ENCODE measurements at regions not wholly inside any gene's neighbourhood (a gene's known extent, or its start where the extent isn't known, plus 50 kb on each side); places are given as distances from the start of the nearest gene placed in this dataset.

- ATAC-seq (peak in 1 of 3 donors; percentile 31), DNase-seq (no peak)
- intact Hi-C loops (cut with micrococcal nuclease): no loop called here
- Mint-ChIP-seq H3K4me3 (no peak overlapping the region), H3K9me3 (no peaks in the 10 kb centered on the region), H3K27me3 (ENCODE audit: low read depth in 2 of 2) (peaks cover 13 to 31% of the 10 kb centered on the region in 2 donors), H3K4me1 (peaks cover 0 to 3% of the 10 kb centered on the region in 2 donors), H3K36me3 (no peaks in the 10 kb centered on the region), H3K27ac (no peak overlapping the region)
- no peak for TF ChIP-seq CTCF (IDR thresholded peaks at IDR 0.05)
- Histone ChIP-seq H3K4me3 (ENCODE audit: low read length) (no peak overlapping the region), H3K27ac (ENCODE audit: low read length) (no peak overlapping the region), H3K4me1 (ENCODE audit: control insufficient read depth, insufficient read depth, low read length) (no peaks in the 10 kb centered on the region), H3K27me3 (ENCODE audit: control insufficient read depth, insufficient read depth, low read length) (no peaks in the 10 kb centered on the region), H3K36me3 (ENCODE audit: control insufficient read depth, insufficient read depth, low read length) (no peaks in the 10 kb centered on the region), H3K9me3 (ENCODE audit: control insufficient read depth, insufficient read depth, low read length) (no peaks in the 10 kb centered on the region)
- 74% methylated on average over 6 of the region's 6 CpGs for WGBS (ENCODE audit: insufficient coverage)
Observed at GRCh38 chr11:112761911-112762706, 199.1 kb upstream of the NCAM1 start.

- intact Hi-C loops (cut with micrococcal nuclease): no loop called here
- no peaks in the 10 kb centered on the region for H3K27me3 ChIP-seq (ENCODE audit: control insufficient read depth, insufficient read depth, low read length)
- no peaks in the 10 kb centered on the region for H3K4me1 ChIP-seq (ENCODE audit: control insufficient read depth, insufficient read depth, low read length)
- no peaks in the 10 kb centered on the region for H3K36me3 ChIP-seq (ENCODE audit: control insufficient read depth, insufficient read depth, low read length)
- 77% methylated on average over 4 of the region's 4 CpGs for WGBS (ENCODE audit: insufficient coverage)
- Mint-ChIP-seq H3K27ac (no peak overlapping the region), H3K4me3 (no peak overlapping the region), H3K4me1 (peaks cover 0 to 3% of the 10 kb centered on the region in 2 donors), H3K27me3 (ENCODE audit: low read depth in 2 of 2) (peaks cover 13 to 31% of the 10 kb centered on the region in 2 donors), H3K9me3 (no peaks in the 10 kb centered on the region), H3K36me3 (no peaks in the 10 kb centered on the region)
- ATAC-seq: no peak
- no peak overlapping the region for H3K4me3 ChIP-seq (ENCODE audit: low read length)
- TF ChIP-seq CTCF (IDR thresholded peaks at IDR 0.05): no peak
- H3K9me3 ChIP-seq (ENCODE audit: control insufficient read depth, insufficient read depth, low read length): no peaks in the 10 kb centered on the region
- H3K27ac ChIP-seq (ENCODE audit: low read length): no peak overlapping the region
- no peak for DNase-seq
Observed at GRCh38 chr11:112762707-112763090, 198.5 kb upstream of the NCAM1 start.

GRCh38 chr11:112765337-112765736 is 195.9 kb upstream of the NCAM1 start:
- peaks cover 5 to 32% of the 10 kb centered on the region in 2 donors for H3K27me3 Mint-ChIP-seq (ENCODE audit: low read depth in 2 of 2)
- H3K27ac ChIP-seq (ENCODE audit: low read length): no peak overlapping the region
- H3K27ac Mint-ChIP-seq: no peak overlapping the region
- intact Hi-C loops (cut with micrococcal nuclease): no loop called here
- no peaks in the 10 kb centered on the region for H3K27me3 ChIP-seq (ENCODE audit: control insufficient read depth, insufficient read depth, low read length)
- no peak for DNase-seq
- H3K4me3 ChIP-seq (ENCODE audit: low read length): no peak overlapping the region
- H3K4me3 Mint-ChIP-seq: no peak overlapping the region
- 88% methylated on average over 5 of the region's 5 CpGs for WGBS (ENCODE audit: insufficient coverage)
- no peaks in the 10 kb centered on the region for H3K4me1 ChIP-seq (ENCODE audit: control insufficient read depth, insufficient read depth, low read length)
- no peaks in the 10 kb centered on the region for H3K36me3 Mint-ChIP-seq
- no peaks in the 10 kb centered on the region for H3K9me3 Mint-ChIP-seq
- peaks cover 0 to 3% of the 10 kb centered on the region in 2 donors for H3K4me1 Mint-ChIP-seq
- no peaks in the 10 kb centered on the region for H3K9me3 ChIP-seq (ENCODE audit: control insufficient read depth, insufficient read depth, low read length)
- no peak for ATAC-seq
- no peak for TF ChIP-seq CTCF (IDR thresholded peaks at IDR 0.05)
- no peaks in the 10 kb centered on the region for H3K36me3 ChIP-seq (ENCODE audit: control insufficient read depth, insufficient read depth, low read length)

GRCh38 chr11:112769170-112769569 is 192.1 kb upstream of the NCAM1 start:
- TF ChIP-seq CTCF (IDR thresholded peaks at IDR 0.05): no peak

More at GRCh38 chr11:112769170-112769569, 192.1 kb upstream of the NCAM1 start:
- H3K27ac Mint-ChIP-seq: no peak overlapping the region
- Histone ChIP-seq H3K27me3 (ENCODE audit: control insufficient read depth, insufficient read depth, low read length) (no peaks in the 10 kb centered on the region), H3K27ac (ENCODE audit: low read length) (no peak overlapping the region), H3K36me3 (ENCODE audit: control insufficient read depth, insufficient read depth, low read length) (no peaks in the 10 kb centered on the region), H3K4me1 (ENCODE audit: control insufficient read depth, insufficient read depth, low read length) (no peaks in the 10 kb centered on the region), H3K9me3 (ENCODE audit: control insufficient read depth, insufficient read depth, low read length) (no peaks in the 10 kb centered on the region), H3K4me3 (ENCODE audit: low read length) (no peak overlapping the region)
- H3K9me3 Mint-ChIP-seq: no peaks in the 10 kb centered on the region
- WGBS (ENCODE audit: insufficient coverage): 68% methylated on average over 5 of the region's 5 CpGs
- H3K36me3 Mint-ChIP-seq: no peaks in the 10 kb centered on the region
- no peak overlapping the region for H3K4me3 Mint-ChIP-seq
- DNase-seq: no peak
- no peaks in the 10 kb centered on the region for H3K4me1 Mint-ChIP-seq
- no peak for ATAC-seq
- intact Hi-C loops (cut with micrococcal nuclease): no loop called here
- peaks cover 17% of the 10 kb centered on the region in 2 donors for H3K27me3 Mint-ChIP-seq (ENCODE audit: low read depth in 2 of 2)

Data from natural killer cell (primary cell).